HEK293 (cell line): ENCODE measurements at regions not wholly inside any gene's neighbourhood (a gene's known extent, or its start where the extent isn't known, plus 50 kb on each side); places are given as distances from the start of the nearest gene placed in this dataset.
"Not testable (repeated sequence)": the region's sequence is repeated elsewhere in the genome, so short reads cannot be mapped to it uniquely, and the experiment has no call there.

Experiments used
- CTCF ChIA-PET: fragments of 350-600 bp; formaldehyde crosslinking; extraction: SDS; loops from one replicate; lab custom pipeline; 2021; ENCODE audit warnings: antibody characterized with exemption; lab: Yijun Ruan, JAX
- POLR2A ChIA-PET: fragments of 300-600 bp; formaldehyde crosslinking; extraction: SDS; loops from one replicate; lab custom pipeline; 2020; ENCODE audit warnings: antibody characterized with exemption, inconsistent platforms; lab: Yijun Ruan, JAX
- H3K27ac ChIP-seq: fragments of 200-500 bp; sonication (Bioruptor generic); 2 replicates; pipeline ENCODE4 v1.5.1; 2014; ENCODE audit warnings: low read depth, low read length, control low read depth, inconsistent platforms; ENCODE audit errors: extremely low read depth
- H3K36me3 ChIP-seq, 2 experiments: fragments of 200-500 bp in 1 of 2; sonication (Bioruptor generic) in 1 of 2; 1 replicate in 1 of 2; 2 replicates in 1 of 2; pipeline ENCODE4 v1.5.1; 2014 to 2017; ENCODE audit warnings: inconsistent platforms in 2 of 2, low read length in 2 of 2; ENCODE audit not compliant: control insufficient read depth in 2 of 2, insufficient read depth in 1 of 2
- H3K4me1 ChIP-seq: fragments of 200-500 bp; sonication (Bioruptor generic); 2 replicates; pipeline ENCODE4 v1.5.1; 2014; ENCODE audit warnings: mild to moderate bottlenecking, low read length, inconsistent platforms; ENCODE audit not compliant: control insufficient read depth, insufficient read depth
- H3K4me3 ChIP-seq: 2 replicates; pipeline ENCODE4 v1.5.1; 2011; ENCODE audit warnings: low read depth, mild to moderate bottlenecking, control low read depth, low read length, moderate library complexity
- H3K9me3 ChIP-seq: fragments of 200-500 bp; sonication (Bioruptor generic); 2 replicates; pipeline ENCODE4 v1.5.1; 2014; ENCODE audit warnings: low read depth, low read length, inconsistent platforms; ENCODE audit not compliant: control insufficient read depth, insufficient read depth
- HOXA7 ChIP-seq: sonication (generic); formaldehyde crosslinking; IDR thresholded peaks from 2 replicates; pipeline ENCODE4 v1.8.1; 2022; ENCODE audit warnings: missing genetic modification reagents, borderline replicate concordance
- PRDM1 ChIP-seq: fragments of 450-650 bp; formaldehyde crosslinking; IDR thresholded peaks from 2 replicates; pipeline ENCODE4; 2016; ENCODE audit warnings: missing biosample characterization, missing genetic modification characterization
- ZFP69B ChIP-seq: fragments of 450-650 bp; formaldehyde crosslinking; IDR thresholded peaks from 2 replicates; pipeline ENCODE4 v1.5.1; 2016; ENCODE audit warnings: missing biosample characterization, missing genetic modification characterization
- ZNF112 ChIP-seq: fragments of 450-650 bp; formaldehyde crosslinking; IDR thresholded peaks from 2 replicates; pipeline ENCODE4 v1.5.0; 2017; ENCODE audit warnings: missing biosample characterization, missing genetic modification characterization
- ZNF132 ChIP-seq: fragments of 450-650 bp; formaldehyde crosslinking; IDR thresholded peaks from 2 replicates; pipeline ENCODE4 v1.5.1; 2017; ENCODE audit warnings: missing biosample characterization, missing genetic modification characterization, borderline replicate concordance
- ZNF138 ChIP-seq: fragments of 450-650 bp; formaldehyde crosslinking; IDR thresholded peaks from 2 replicates; pipeline ENCODE4 v1.5.1; 2016; ENCODE audit warnings: missing biosample characterization, missing genetic modification characterization, borderline replicate concordance
- ZNF146 ChIP-seq: fragments of 450-650 bp; formaldehyde crosslinking; IDR thresholded peaks from 2 replicates; pipeline ENCODE4 v1.5.1; 2016; ENCODE audit warnings: missing biosample characterization, missing genetic modification characterization
- ZNF19 ChIP-seq: fragments of 450-650 bp; formaldehyde crosslinking; IDR thresholded peaks from 2 replicates; pipeline ENCODE4; 2016; ENCODE audit warnings: missing biosample characterization, missing genetic modification characterization, low read depth
- ZNF202 ChIP-seq: fragments of 450-650 bp; formaldehyde crosslinking; IDR thresholded peaks from 2 replicates; pipeline ENCODE4 v1.5.1; 2016; ENCODE audit warnings: missing biosample characterization, missing genetic modification characterization, borderline replicate concordance
- ZNF24 ChIP-seq: fragments of 450-650 bp; formaldehyde crosslinking; IDR thresholded peaks from 2 replicates; pipeline ENCODE4 v1.5.1; 2016; ENCODE audit warnings: missing biosample characterization, missing genetic modification characterization
- ZNF266 ChIP-seq: fragments of 450-650 bp; formaldehyde crosslinking; IDR thresholded peaks from 2 replicates; pipeline ENCODE4 v1.5.1; 2016; ENCODE audit warnings: missing biosample characterization, missing genetic modification characterization, low read depth
- ZNF311 ChIP-seq: fragments of 450-650 bp; formaldehyde crosslinking; IDR thresholded peaks from 2 replicates; pipeline ENCODE4 v1.5.1; 2017; ENCODE audit warnings: missing biosample characterization, missing genetic modification characterization, borderline replicate concordance
- ZNF341 ChIP-seq: fragments of 450-650 bp; formaldehyde crosslinking; IDR thresholded peaks from 2 replicates; pipeline ENCODE4; 2016; ENCODE audit warnings: low read depth, missing biosample characterization, missing genetic modification characterization
- ZNF362 ChIP-seq: fragments of 450-650 bp; formaldehyde crosslinking; IDR thresholded peaks from 2 replicates; pipeline ENCODE4 v1.5.1; 2016; ENCODE audit warnings: missing biosample characterization, missing genetic modification characterization
- ZNF449 ChIP-seq: fragments of 450-650 bp; formaldehyde crosslinking; IDR thresholded peaks from 2 replicates; pipeline ENCODE4 v1.5.1; 2017; ENCODE audit warnings: missing biosample characterization, mild to moderate bottlenecking, missing genetic modification characterization, moderate library complexity
- ZNF501 ChIP-seq: fragments of 450-650 bp; formaldehyde crosslinking; IDR thresholded peaks from 2 replicates; pipeline ENCODE4 v1.5.1; 2016; ENCODE audit warnings: missing biosample characterization, missing genetic modification characterization
- ZNF600 ChIP-seq: fragments of 450-650 bp; formaldehyde crosslinking; IDR thresholded peaks from 2 replicates; pipeline ENCODE4 v1.5.1; 2016; ENCODE audit warnings: missing biosample characterization, missing genetic modification characterization
- ZNF660 ChIP-seq: fragments of 450-650 bp; IDR thresholded peaks from 2 replicates; pipeline ENCODE4 v1.5.1; 2018; ENCODE audit warnings: missing biosample characterization, mild to moderate bottlenecking, missing genetic modification characterization
- ZNF670 ChIP-seq: fragments of 450-650 bp; formaldehyde crosslinking; IDR thresholded peaks from 2 replicates; pipeline ENCODE4 v1.5.1; 2016; ENCODE audit warnings: missing biosample characterization, missing genetic modification characterization, low read depth
- ZNF692 ChIP-seq: fragments of 450-650 bp; formaldehyde crosslinking; IDR thresholded peaks from 2 replicates; pipeline ENCODE4 v1.5.1; 2016; ENCODE audit warnings: missing biosample characterization, missing genetic modification characterization
- ZNF707 ChIP-seq: fragments of 450-650 bp; formaldehyde crosslinking; IDR thresholded peaks from 2 replicates; pipeline ENCODE4 v1.5.1; 2016; ENCODE audit warnings: missing biosample characterization, missing genetic modification characterization
- ZSCAN5A ChIP-seq: fragments of 450-650 bp; formaldehyde crosslinking; IDR thresholded peaks from 2 replicates; pipeline ENCODE4 v1.5.1; 2016; ENCODE audit warnings: missing biosample characterization, missing genetic modification characterization
- ZXDB ChIP-seq: fragments of 450-650 bp; formaldehyde crosslinking; IDR thresholded peaks from 2 replicates; pipeline ENCODE4 v1.5.1; 2016; ENCODE audit warnings: missing biosample characterization, missing genetic modification characterization

- H3K27ac ChIP-seq, H3K4me1 ChIP-seq, CTCF ChIA-PET, POLR2A ChIA-PET, H3K9me3 ChIP-seq, H3K4me3 ChIP-seq, H3K36me3 ChIP-seq: not testable (repeated sequence)
- TF ChIP-seq ZNF146 (tag by site-specific recombination): peak; percentile 73; the same call in 1 of the 2 replicates
Measured at GRCh38 chr3:5719668-5720067, 532.2 kb downstream of the EDEM1 start.

- TF ChIP-seq ZNF362: no peak
- TF ChIP-seq ZNF707: no peak
- no peak for TF ChIP-seq ZNF600 (tag by site-specific recombination)
- no peak for TF ChIP-seq ZNF449 (tag by site-specific recombination)
- TF ChIP-seq ZNF112: no peak
- TF ChIP-seq PRDM1 (tag by site-specific recombination): no peak
- TF ChIP-seq ZNF24: no peak
- TF ChIP-seq ZNF692 (tag by site-specific recombination): no peak
- TF ChIP-seq ZNF266 (tag by site-specific recombination): no peak
- ChIA-PET CTCF (interaction anchor here (0.5 to 1.2 kb wide), 2 partner anchors 33 to 167 kb away, joined by 5 to 7 read pairs; no protein-coding TSS in a partner anchor), POLR2A (no interaction called here)
- no peaks in the 10 kb centered on the region for H3K4me1 ChIP-seq
- no peaks in the 10 kb centered on the region for H3K36me3 ChIP-seq
- H3K4me3 ChIP-seq: no peak overlapping the region
- no peaks in the 10 kb centered on the region for H3K9me3 ChIP-seq
- H3K27ac ChIP-seq: no peak overlapping the region
Measured at GRCh38 chr3:5725801-5726200, 538.3 kb downstream of the EDEM1 start.

GRCh38 chr3:5726621-5727020 is 539.1 kb downstream of the EDEM1 start:
- no peaks in the 10 kb centered on the region for H3K9me3 ChIP-seq
- ChIA-PET POLR2A (no interaction called here), CTCF (interaction anchor here (1.2 kb wide), 1 partner anchor 168 kb away, joined by 7 read pairs; no protein-coding TSS in a partner anchor)
- H3K36me3 ChIP-seq: no peaks in the 10 kb centered on the region
- H3K4me3 ChIP-seq: no peak overlapping the region
- H3K4me1 ChIP-seq: no peaks in the 10 kb centered on the region
- H3K27ac ChIP-seq: no peak overlapping the region
- TF ChIP-seq ZNF146 (tag by site-specific recombination): no peak
- TF ChIP-seq ZNF670 (tag by site-specific recombination): no peak
- no peak for TF ChIP-seq ZNF341 (tag by site-specific recombination)
- TF ChIP-seq HOXA7 (CRISPR knock-in tag): no peak
- no peak for TF ChIP-seq ZSCAN5A (tag by site-specific recombination)
- no peak for TF ChIP-seq ZNF19 (tag by site-specific recombination)
- TF ChIP-seq ZXDB: no peak
- no peak for TF ChIP-seq ZNF202 (tag by site-specific recombination)
- no peak for TF ChIP-seq ZNF132 (tag by site-specific recombination)
- no peak for TF ChIP-seq ZFP69B (tag by site-specific recombination)
- TF ChIP-seq ZNF138 (tag by site-specific recombination): no peak
- TF ChIP-seq ZNF660 (tag by site-specific recombination): no peak
- TF ChIP-seq ZNF501 (tag by site-specific recombination): no peak
- TF ChIP-seq ZNF311 (tag by site-specific recombination): no peak
